UCSD-AML1 (cell line): ENCODE measurements at regions not wholly inside any gene's neighbourhood (a gene's known extent, or its start where the extent isn't known, plus 50 kb on each side); places are given as distances from the start of the nearest gene placed in this dataset.

ENCODE experiments used
- DNase-seq: peaks from one replicate; lab custom pipeline; 2025; ENCODE audit not compliant: unreplicated experiment; lab: John Stamatoyannopoulos, UW

- DNase-seq, result no peak
Observed at GRCh38 chr18:68532328-68532885, 182.5 kb downstream of the TMX3 start.

GRCh38 chr18:68525091-68525490 is 189.8 kb downstream of the TMX3 start:
- no peak for DNase-seq

- DNase-seq, result no peak
Observed at GRCh38 chr18:68520406-68521075, 194.4 kb downstream of the TMX3 start.

- DNase-seq, result no peak
Observed at GRCh38 chr18:68519336-68519735, 195.6 kb downstream of the TMX3 start.

- DNase-seq, result no peak
Observed at GRCh38 chr18:68509902-68510301, 205.0 kb downstream of the TMX3 start.

- DNase-seq, result no peak
Observed at GRCh38 chr18:68507781-68508180, 207.1 kb downstream of the TMX3 start.

- no peak for DNase-seq
Observed at GRCh38 chr18:68505178-68505574, 209.7 kb downstream of the TMX3 start.

- no peak for DNase-seq
Observed at GRCh38 chr18:68504441-68505177, 210.3 kb downstream of the TMX3 start.

GRCh38 chr18:68500556-68500955 is 214.4 kb downstream of the TMX3 start:
- no peak for DNase-seq

GRCh38 chr18:68499141-68499540 is 215.8 kb downstream of the TMX3 start:
- no peak for DNase-seq

GRCh38 chr18:68498636-68499035 is 216.3 kb downstream of the TMX3 start:
- DNase-seq, result no peak

GRCh38 chr18:68498185-68498584 is 216.7 kb downstream of the TMX3 start:
- DNase-seq, result no peak

- DNase-seq, result no peak
Observed at GRCh38 chr18:68494802-68495581, 219.9 kb downstream of the TMX3 start.

GRCh38 chr18:68489013-68489792 is 225.7 kb downstream of the TMX3 start:
- no peak for DNase-seq

- no peak for DNase-seq
Observed at GRCh38 chr18:68484241-68484640, 230.7 kb downstream of the TMX3 start.

GRCh38 chr18:68482815-68483214 is 232.1 kb downstream of the TMX3 start:
- DNase-seq, result no peak

GRCh38 chr18:68480196-68480595 is 234.7 kb downstream of the TMX3 start:
- no peak for DNase-seq

GRCh38 chr18:68478246-68478645 is 236.7 kb downstream of the TMX3 start:
- no peak for DNase-seq

- DNase-seq, result no peak
Observed at GRCh38 chr18:68475883-68476282, 239.0 kb downstream of the TMX3 start.

GRCh38 chr18:68472701-68473295 is 242.1 kb downstream of the TMX3 start:
- DNase-seq, result no peak
